Endothelial cell (in vitro differentiated cells): ENCODE measurements at regions not wholly inside any gene's neighbourhood (a gene's known extent, or its start where the extent isn't known, plus 50 kb on each side); places are given as distances from the start of the nearest gene placed in this dataset.
A peak's percentile ranks its signal among the peaks of the same experiment; 100 is the strongest.
"Not testable (repeated sequence)": the region's sequence is repeated elsewhere in the genome, so short reads cannot be mapped to it uniquely, and the experiment has no call there.

Experiments used
- DNase-seq: peaks from one replicate; pipeline ENCODE4 v3.0.0; 2021; ENCODE audit warnings: low spot score
- H3K27ac Mint-ChIP-seq: one replicate; pipeline ENCODE4 v1.8.0; 2021; ENCODE audit warnings: mixed read lengths, inconsistent platforms; ENCODE audit not compliant: unreplicated experiment
- H3K27me3 Mint-ChIP-seq: one replicate; pipeline ENCODE4 v1.8.0; 2021; ENCODE audit warnings: mild to moderate bottlenecking, moderate library complexity, mixed read lengths, inconsistent platforms; ENCODE audit not compliant: unreplicated experiment
- H3K36me3 Mint-ChIP-seq: one replicate; pipeline ENCODE4 v1.8.0; 2021; ENCODE audit warnings: mild to moderate bottlenecking, low read depth, mixed read lengths, inconsistent platforms; ENCODE audit not compliant: unreplicated experiment
- H3K4me1 Mint-ChIP-seq: one replicate; pipeline ENCODE4 v1.8.0; 2021; ENCODE audit warnings: mild to moderate bottlenecking, mixed read lengths, inconsistent platforms; ENCODE audit not compliant: unreplicated experiment
- H3K4me3 Mint-ChIP-seq: one replicate; pipeline ENCODE4 v1.8.0; 2021; ENCODE audit warnings: mild to moderate bottlenecking, mixed read lengths, inconsistent platforms; ENCODE audit not compliant: unreplicated experiment
- H3K9me3 Mint-ChIP-seq: one replicate; pipeline ENCODE4 v1.8.0; 2021; ENCODE audit warnings: mixed read lengths, inconsistent platforms; ENCODE audit not compliant: unreplicated experiment
- CTCF ChIP-seq: fragments of 200-600 bp; sonication (generic); IDR thresholded peaks from one replicate; pipeline ENCODE4 v1.5.0; 2021; ENCODE audit warnings: antibody characterized with exemption; ENCODE audit not compliant: unreplicated experiment

- no peak for TF ChIP-seq CTCF
- DNase-seq, result no peak
- Mint-ChIP-seq H3K27me3 (no peaks in the 10 kb centered on the region), H3K9me3 (no peaks in the 10 kb centered on the region), H3K36me3 (no peaks in the 10 kb centered on the region), H3K4me1 (peaks cover 10% of the 10 kb centered on the region), H3K27ac (no peak overlapping the region), H3K4me3 (no peak overlapping the region)
Observed at GRCh38 chr1:108314815-108315214, 70.9 kb upstream of the NBPF4 start.

GRCh38 chr1:108316545-108316944 is 72.7 kb upstream of the NBPF4 start:
- H3K9me3 Mint-ChIP-seq, result no peaks in the 10 kb centered on the region
- no peak overlapping the region for H3K27ac Mint-ChIP-seq
- peaks cover 10% of the 10 kb centered on the region for H3K4me1 Mint-ChIP-seq

GRCh38 chr1:108320849-108321248 is 77.0 kb upstream of the NBPF4 start:
- TF ChIP-seq CTCF, result no peak
- H3K36me3 Mint-ChIP-seq, result no peaks in the 10 kb centered on the region
- H3K4me3 Mint-ChIP-seq, result no peak overlapping the region
- no peaks in the 10 kb centered on the region for H3K4me1 Mint-ChIP-seq
- H3K27me3 Mint-ChIP-seq, result peaks cover 1% of the 10 kb centered on the region
- DNase-seq, result no peak
- H3K9me3 Mint-ChIP-seq, result no peaks in the 10 kb centered on the region
- no peak overlapping the region for H3K27ac Mint-ChIP-seq

More at GRCh38 chr1:108316545-108316944, 72.7 kb upstream of the NBPF4 start:
- Mint-ChIP-seq H3K27me3 (no peaks in the 10 kb centered on the region), H3K36me3 (no peaks in the 10 kb centered on the region), H3K4me3 (no peak overlapping the region)
- DNase-seq, result no peak
- peak; percentile 36 for TF ChIP-seq CTCF

- H3K4me1 Mint-ChIP-seq, H3K36me3 Mint-ChIP-seq, H3K9me3 Mint-ChIP-seq, H3K27me3 Mint-ChIP-seq, DNase-seq, H3K4me3 Mint-ChIP-seq, H3K27ac Mint-ChIP-seq: not testable (repeated sequence)
Observed at GRCh38 chr1:108325338-108325737, 81.5 kb upstream of the NBPF4 start.

- H3K27ac Mint-ChIP-seq, result no peak overlapping the region
- no peaks in the 10 kb centered on the region for H3K36me3 Mint-ChIP-seq
- no peaks in the 10 kb centered on the region for H3K4me1 Mint-ChIP-seq
- no peak for DNase-seq
- H3K9me3 Mint-ChIP-seq, result peaks cover 8% of the 10 kb centered on the region
- peaks cover 2% of the 10 kb centered on the region for H3K27me3 Mint-ChIP-seq
- H3K4me3 Mint-ChIP-seq, result no peak overlapping the region
- TF ChIP-seq CTCF, result no peak
Observed at GRCh38 chr1:108327534-108328466, 83.9 kb upstream of the NBPF4 start.
